K562 (cell line): ENCODE measurements at regions not wholly inside any gene's neighbourhood (a gene's known extent, or its start where the extent isn't known, plus 50 kb on each side); places are given as distances from the start of the nearest gene placed in this dataset.

ENCODE experiments used
- CC2D1A ChIP-seq: fragments of 450-650 bp; IDR thresholded peaks from 2 replicates; pipeline ENCODE4 v1.6.1; 2017; ENCODE audit warnings: mild to moderate bottlenecking
- MEF2D ChIP-seq: conservative IDR thresholded peaks from 2 replicates; pipeline ENCODE4 v1.6.1; 2016; ENCODE audit warnings: low read depth, missing genetic modification characterization, missing compliant biosample characterization
- POLR2AphosphoS2 ChIP-seq: IDR thresholded peaks from 2 replicates; pipeline ENCODE4 v1.6.1; 2012; ENCODE audit warnings: low read length, improper control_type of control experiment
- TF ChIP-seq, protein P1 (sequence below): sonication (generic); formaldehyde crosslinking; IDR thresholded peaks from 2 replicates; pipeline ENCODE4 v1.8.1; 2023; ENCODE audit warnings: mild to moderate bottlenecking, missing genetic modification reagents
- TF ChIP-seq, protein P2 (sequence below), 2 experiments: fragments of 450-650 bp; formaldehyde crosslinking in 1 of 2; IDR thresholded peaks; 2 replicates each; pipeline versions ENCODE4 v1.4.0 to v1.6.1; 2014 to 2020; ENCODE audit warnings: mild to moderate bottlenecking in 2 of 2, borderline replicate concordance in 1 of 2, low read depth in 1 of 2

DNA sequence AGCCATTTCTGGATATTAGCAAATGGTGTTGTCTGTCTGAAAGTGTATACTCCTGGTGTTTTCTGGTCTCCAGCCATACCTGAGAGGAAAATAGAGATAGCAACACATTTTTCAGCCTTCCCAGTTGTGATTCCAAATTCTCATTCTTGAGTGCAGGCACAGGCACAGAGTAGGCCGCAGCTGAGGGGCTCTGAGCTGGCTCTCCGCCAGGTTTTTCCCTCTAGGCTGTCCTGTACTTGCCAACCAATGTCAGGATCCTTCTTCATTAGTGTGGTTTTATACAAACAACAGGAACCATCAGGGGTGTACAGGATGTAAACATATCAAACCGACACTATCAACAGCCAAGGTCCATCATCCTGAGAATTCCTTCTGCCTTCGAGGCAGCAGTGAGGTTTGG lies 1733.6 kb upstream of the CELF4 start:
- no peak for TF ChIP-seq MEF2D (tag)
- TF ChIP-seq, protein P1, sequence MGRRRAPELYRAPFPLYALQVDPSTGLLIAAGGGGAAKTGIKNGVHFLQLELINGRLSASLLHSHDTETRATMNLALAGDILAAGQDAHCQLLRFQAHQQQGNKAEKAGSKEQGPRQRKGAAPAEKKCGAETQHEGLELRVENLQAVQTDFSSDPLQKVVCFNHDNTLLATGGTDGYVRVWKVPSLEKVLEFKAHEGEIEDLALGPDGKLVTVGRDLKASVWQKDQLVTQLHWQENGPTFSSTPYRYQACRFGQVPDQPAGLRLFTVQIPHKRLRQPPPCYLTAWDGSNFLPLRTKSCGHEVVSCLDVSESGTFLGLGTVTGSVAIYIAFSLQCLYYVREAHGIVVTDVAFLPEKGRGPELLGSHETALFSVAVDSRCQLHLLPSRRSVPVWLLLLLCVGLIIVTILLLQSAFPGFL, result no peak
- no peak for TF ChIP-seq CC2D1A
- TF ChIP-seq, protein P2, sequence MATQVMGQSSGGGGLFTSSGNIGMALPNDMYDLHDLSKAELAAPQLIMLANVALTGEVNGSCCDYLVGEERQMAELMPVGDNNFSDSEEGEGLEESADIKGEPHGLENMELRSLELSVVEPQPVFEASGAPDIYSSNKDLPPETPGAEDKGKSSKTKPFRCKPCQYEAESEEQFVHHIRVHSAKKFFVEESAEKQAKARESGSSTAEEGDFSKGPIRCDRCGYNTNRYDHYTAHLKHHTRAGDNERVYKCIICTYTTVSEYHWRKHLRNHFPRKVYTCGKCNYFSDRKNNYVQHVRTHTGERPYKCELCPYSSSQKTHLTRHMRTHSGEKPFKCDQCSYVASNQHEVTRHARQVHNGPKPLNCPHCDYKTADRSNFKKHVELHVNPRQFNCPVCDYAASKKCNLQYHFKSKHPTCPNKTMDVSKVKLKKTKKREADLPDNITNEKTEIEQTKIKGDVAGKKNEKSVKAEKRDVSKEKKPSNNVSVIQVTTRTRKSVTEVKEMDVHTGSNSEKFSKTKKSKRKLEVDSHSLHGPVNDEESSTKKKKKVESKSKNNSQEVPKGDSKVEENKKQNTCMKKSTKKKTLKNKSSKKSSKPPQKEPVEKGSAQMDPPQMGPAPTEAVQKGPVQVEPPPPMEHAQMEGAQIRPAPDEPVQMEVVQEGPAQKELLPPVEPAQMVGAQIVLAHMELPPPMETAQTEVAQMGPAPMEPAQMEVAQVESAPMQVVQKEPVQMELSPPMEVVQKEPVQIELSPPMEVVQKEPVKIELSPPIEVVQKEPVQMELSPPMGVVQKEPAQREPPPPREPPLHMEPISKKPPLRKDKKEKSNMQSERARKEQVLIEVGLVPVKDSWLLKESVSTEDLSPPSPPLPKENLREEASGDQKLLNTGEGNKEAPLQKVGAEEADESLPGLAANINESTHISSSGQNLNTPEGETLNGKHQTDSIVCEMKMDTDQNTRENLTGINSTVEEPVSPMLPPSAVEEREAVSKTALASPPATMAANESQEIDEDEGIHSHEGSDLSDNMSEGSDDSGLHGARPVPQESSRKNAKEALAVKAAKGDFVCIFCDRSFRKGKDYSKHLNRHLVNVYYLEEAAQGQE (IDR thresholded peaks at IDR 0.05; ENCODE audit: borderline replicate concordance), result no peak
- TF ChIP-seq, protein P2 (CRISPR knock-in tag; IDR thresholded peaks at IDR 0.05; ENCODE audit: low read depth), result no peak
- TF ChIP-seq POLR2AphosphoS2, result no peak
